ENCODE measurements at regions not wholly inside any gene's neighbourhood (a gene's known extent, or its start where the extent isn't known, plus 50 kb on each side); places are given as distances from the start of the nearest gene placed in this dataset.
A peak's percentile ranks its signal among the peaks of the same experiment; 100 is the strongest.

- no peak for DNase-seq
These were observed 97.6 kb downstream of the TM2D1 start for GRCh38 chr1:61627365-61627764.

DNA sequence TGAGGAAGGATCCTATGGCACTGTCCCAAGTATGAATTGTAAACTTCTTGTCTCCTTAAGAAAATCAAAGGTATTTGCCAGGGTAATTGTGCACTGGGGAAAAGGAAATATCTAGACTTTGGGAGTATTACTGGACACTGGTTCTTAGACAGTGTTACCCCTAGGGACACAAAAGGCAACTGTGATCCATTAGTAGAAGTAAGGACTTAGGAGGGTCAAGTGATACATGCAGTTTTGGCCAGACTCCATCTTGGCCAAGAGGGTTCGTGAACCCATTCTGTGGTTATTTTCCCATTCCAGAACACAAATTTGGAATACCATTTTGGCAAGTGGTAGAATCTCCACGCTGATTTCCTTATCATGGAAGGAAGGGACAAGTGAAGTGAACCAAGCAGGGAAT is 98.1 kb downstream of the TM2D1 start:
- no peak for DNase-seq

- DNase-seq: no peak
These were observed 101.1 kb downstream of the TM2D1 start for GRCh38 chr1:61623852-61624251.

- DNase-seq: no peak
These were observed 104.4 kb downstream of the TM2D1 start for GRCh38 chr1:61620536-61620935.

- no peak for DNase-seq
These were observed 106.2 kb downstream of the TM2D1 start for GRCh38 chr1:61618755-61619154.

- DNase-seq: no peak
These were observed 106.7 kb downstream of the TM2D1 start for GRCh38 chr1:61618193-61618592.

- no peak for DNase-seq
These were observed 108.1 kb downstream of the TM2D1 start for GRCh38 chr1:61616830-61617229.

DNA sequence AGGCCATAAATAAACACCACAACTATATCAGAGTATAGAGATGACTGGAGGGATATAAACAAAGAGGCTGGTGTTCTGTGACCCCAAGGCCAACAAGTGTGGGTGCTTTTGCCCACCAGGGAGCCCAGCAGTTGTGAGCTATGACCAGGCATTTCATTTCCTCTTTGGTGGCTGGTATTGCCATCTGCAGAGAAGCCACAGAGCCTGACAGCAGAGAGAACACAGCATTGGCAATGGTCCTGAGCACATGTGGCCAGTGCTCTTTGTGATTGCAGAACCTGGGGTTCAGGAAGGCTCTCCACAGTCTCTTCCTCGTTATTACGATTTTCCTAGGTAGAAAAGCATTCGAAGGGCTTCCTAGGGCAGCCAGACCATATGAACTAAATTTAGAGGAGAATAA is 112.3 kb downstream of the TM2D1 start:
- no peak for DNase-seq

GRCh38 chr1:61609040-61609439 is 115.9 kb downstream of the TM2D1 start:
- no peak for DNase-seq

GRCh38 chr1:61607448-61607847 is 117.5 kb downstream of the TM2D1 start:
- no peak for DNase-seq

DNA sequence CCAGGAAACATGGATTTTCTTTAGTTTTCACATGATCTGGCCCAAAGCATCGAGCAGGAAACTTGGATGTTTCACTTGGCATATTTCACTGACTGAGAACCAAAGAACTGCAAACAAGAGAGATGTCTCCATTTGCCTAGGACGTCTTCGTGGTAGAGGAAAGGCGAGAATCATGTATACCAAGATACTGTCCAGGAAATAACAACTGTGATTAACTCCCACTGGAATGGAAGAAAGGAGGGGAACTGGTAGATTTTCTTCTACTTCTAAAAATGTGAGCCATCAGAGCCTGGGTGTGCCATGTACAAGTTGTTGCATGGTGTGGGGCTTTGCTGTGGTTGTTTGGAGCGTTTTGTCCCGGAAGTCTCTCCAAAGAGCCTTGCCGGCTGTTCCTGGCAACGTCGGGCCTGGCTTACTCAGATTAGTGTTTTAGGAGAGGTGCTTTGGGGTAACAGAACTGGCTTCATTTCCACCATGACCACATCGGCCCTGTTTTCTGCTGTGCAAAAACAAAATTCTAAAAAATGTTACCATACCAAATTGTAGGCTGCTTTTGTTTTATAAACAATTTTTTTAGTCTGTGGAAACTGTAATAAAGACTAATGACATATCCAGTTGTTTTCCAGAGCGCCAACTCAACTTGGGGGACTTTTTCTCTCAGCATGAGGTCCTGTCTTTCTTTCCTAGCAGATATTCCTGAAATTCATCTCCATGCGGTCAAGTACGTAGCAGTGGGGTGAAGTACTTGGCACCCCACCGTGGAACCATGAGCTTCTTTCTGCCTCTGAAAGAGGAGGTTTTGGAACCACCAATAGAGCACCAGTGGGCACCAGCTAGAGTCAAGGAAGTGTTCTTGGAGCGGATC is 118.3 kb downstream of the TM2D1 start:
- no peak for DNase-seq

DNA sequence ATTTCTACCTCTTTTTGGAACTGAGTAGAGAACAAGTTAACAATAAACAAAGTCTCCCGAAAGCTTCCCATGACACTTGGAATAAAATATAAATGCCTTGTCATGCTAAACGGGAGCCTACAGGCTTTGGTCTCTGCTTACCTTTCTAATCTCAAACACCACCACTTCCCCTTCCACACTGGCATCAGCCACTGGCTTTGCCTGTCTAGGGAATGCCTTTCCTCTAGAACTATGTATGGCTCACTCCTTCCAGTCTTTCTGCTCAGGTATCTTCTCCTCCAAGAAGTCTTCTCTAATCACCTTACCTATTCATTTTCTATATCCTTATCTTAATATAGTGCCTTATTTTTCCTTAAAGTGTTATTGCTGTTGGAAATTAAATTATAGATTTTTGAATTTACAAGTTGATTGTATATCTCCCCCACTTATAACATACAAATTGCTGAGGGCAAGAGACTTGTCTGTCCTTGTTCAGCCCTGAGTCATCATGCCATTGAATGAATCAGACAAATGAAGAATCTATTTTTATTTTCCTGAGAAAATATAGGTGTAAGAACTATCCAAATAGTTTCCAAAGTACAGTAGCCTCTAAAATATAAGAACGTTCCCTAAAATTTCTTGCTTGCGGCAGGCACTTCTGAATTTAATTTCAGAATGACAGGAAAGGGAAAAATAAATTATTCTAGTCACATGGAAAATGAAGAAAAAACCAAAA is 119.2 kb downstream of the TM2D1 start:
- no peak for DNase-seq

GRCh38 chr1:61604684-61605083 is 120.3 kb downstream of the TM2D1 start:
- DNase-seq: no peak

- no peak for DNase-seq
These were observed 120.7 kb downstream of the TM2D1 start for GRCh38 chr1:61604261-61604660.

DNA sequence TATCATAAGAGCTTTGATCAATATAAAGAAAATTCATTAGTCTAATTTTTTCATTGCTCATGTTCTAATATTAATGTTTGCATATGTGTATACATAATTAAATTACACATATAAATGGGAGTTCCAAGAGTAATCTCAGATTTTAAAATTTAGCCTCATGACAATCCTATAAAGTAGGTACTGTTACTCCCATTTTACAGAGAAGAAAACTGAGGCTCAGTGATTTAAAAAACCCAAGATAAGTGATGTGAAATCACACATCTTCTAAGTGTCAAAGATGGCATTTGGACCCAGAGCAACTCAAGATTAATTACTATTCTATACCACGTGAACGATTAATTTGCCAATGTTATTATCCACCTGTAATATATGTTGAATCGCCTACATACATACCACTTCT is 122.3 kb downstream of the TM2D1 start:
- DNase-seq: no peak

GRCh38 chr1:61597601-61598000 is 127.3 kb downstream of the TM2D1 start:
- no peak for DNase-seq

DNA sequence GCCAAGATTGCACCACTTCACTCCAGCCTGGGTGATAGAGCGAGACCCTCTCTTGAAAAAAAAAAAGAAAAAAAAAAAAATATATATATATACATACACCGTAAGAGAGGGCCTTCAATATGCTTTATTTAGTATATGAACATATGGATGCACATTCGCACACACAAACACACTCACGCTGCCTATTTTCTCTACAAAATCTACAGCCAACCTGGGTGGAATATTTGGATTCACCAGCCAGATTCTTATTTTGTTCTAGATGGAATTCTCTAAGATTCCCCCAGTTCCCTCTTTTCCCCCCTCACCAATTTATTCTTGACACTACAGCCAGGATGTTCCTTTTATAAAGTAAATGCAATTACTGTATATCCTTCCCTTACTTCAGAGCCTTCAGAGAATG is 131.6 kb downstream of the TM2D1 start:
- no peak for DNase-seq

DNA sequence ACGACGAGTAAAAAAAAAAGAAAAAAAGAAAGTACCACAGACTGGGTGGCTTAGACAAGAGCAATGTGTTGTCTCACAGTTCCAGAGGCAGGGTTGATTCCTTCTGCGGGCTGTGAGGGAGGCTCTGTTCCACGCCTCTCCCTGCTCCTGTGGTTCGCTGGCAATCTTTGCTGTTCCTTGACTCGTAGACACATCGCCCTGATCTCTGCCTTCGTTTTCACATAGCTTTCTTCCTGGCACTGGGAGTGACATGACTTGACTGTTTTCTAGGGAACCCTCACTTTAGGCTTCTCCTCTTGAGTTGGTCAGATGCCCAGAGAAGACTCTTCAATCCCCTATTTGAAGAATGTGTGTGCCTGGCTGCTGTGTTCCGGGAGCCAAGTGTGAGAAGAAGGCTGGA is 133.6 kb downstream of the TM2D1 start:
- no peak for DNase-seq

GRCh38 chr1:61588736-61589672 is 135.9 kb downstream of the TM2D1 start:
- DNase-seq: peak; percentile 82

GRCh38 chr1:61585714-61586113 is 139.2 kb downstream of the TM2D1 start:
- DNase-seq: peak; percentile 91

DNA sequence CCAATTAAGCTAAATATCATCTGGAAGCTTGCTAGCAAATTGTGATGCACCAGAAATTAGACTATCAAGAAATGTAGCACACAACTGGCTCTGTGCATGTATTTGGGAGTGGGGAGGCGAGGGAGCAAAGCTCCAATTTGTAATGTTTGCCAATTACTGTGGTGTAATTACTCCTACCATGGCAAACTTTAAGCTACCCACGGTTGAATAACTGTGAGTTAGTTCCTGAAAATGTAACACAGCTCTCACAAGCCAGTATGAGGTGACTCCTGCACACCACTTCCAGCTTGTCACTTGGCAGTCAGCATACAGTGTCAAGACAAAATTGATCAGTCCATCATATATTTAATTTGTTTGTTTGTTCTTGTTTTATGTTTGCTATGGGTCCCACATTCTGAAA is 141.2 kb downstream of the TM2D1 start:
- DNase-seq: no peak

DNA sequence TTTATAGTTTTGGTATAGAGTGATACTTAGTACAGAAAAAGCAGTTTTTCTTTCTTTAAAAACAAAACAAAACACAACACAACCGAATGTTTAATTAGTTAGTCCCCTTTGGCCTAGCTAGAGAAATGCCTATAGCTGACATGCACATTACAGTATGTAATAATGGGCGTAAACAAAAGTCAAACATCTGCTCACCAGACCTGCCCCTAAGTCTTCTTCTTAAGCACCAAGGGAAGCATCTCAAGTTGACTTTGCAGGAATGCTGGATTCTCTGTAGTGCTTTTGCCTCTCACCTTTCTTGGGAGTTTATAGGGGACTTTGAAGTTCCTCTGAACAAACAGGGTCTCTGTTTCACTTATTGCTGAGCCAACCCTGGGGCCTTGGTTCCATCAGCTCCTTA is 143.7 kb downstream of the TM2D1 start:
- DNase-seq: no peak

- no peak for DNase-seq
These were observed 144.5 kb downstream of the TM2D1 start for GRCh38 chr1:61580417-61580816.
